ENCODE measurements at regions not wholly inside any gene's neighbourhood (a gene's known extent, or its start where the extent isn't known, plus 50 kb on each side); places are given as distances from the start of the nearest gene placed in this dataset.

DNA sequence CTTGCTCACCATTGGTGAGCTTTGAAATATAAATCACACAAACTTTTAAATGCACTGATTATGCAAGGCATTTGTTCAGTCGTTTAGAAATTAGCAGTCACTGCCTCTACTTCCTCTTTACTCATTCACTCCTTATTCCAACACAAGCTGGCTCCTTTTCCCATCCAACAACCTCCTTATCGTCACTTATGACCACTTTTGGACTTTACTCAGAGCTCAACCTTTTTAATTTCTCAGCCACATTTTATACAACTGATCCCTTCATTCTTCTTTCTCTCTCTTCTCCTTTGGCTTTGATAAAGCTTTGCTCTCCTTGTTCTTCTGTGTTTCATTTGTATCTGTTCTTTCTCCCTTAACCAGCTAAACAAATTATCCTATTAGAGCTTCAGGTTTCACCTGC is 126.4 kb upstream of the PLEKHA5 start:
- TF ChIP-seq, protein P1, sequence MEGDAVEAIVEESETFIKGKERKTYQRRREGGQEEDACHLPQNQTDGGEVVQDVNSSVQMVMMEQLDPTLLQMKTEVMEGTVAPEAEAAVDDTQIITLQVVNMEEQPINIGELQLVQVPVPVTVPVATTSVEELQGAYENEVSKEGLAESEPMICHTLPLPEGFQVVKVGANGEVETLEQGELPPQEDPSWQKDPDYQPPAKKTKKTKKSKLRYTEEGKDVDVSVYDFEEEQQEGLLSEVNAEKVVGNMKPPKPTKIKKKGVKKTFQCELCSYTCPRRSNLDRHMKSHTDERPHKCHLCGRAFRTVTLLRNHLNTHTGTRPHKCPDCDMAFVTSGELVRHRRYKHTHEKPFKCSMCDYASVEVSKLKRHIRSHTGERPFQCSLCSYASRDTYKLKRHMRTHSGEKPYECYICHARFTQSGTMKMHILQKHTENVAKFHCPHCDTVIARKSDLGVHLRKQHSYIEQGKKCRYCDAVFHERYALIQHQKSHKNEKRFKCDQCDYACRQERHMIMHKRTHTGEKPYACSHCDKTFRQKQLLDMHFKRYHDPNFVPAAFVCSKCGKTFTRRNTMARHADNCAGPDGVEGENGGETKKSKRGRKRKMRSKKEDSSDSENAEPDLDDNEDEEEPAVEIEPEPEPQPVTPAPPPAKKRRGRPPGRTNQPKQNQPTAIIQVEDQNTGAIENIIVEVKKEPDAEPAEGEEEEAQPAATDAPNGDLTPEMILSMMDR (IDR thresholded peaks at IDR 0.05) = no peak
- TF ChIP-seq POLR2A (IDR thresholded peaks at IDR 0.05) = no peak

Measured in stomach (tissue), 4 donors.